HCT116 (cell line): ENCODE measurements at regions not wholly inside any gene's neighbourhood (a gene's known extent, or its start where the extent isn't known, plus 50 kb on each side); places are given as distances from the start of the nearest gene placed in this dataset.

Experiments used
- ATAC-seq: fragments of 200-7000 bp; cut with Tn5 transposase; 2 replicates; pipeline ENCODE4 v1.9.1; 2020; ENCODE audit warnings: mild to moderate bottlenecking, moderate library complexity
- BruUV-seq: library from RNA; stranded (reverse); fragments of 400-500 nt; replicated peaks from 2 replicates; lab custom pipeline; 2021; lab: Mats Ljungman, UMichigan
- CTCF ChIA-PET: fragments of 300-600 bp; sonication (Branson Sonifier 250); formaldehyde crosslinking; loops from one replicate; lab custom pipeline; 2021; ENCODE audit warnings: antibody characterized with exemption; lab: Charles Lee
- POLR2A ChIA-PET: fragments of 300-600, 350-600 bp; sonication (Branson Sonifier 250); formaldehyde crosslinking; loops from one replicate; lab custom pipeline; 2021; ENCODE audit warnings: antibody characterized with exemption; lab: Charles Lee
- RAD21 ChIA-PET, 2 experiments: fragments of 300-600 bp; sonication (Branson Sonifier 250); formaldehyde crosslinking; loops; one replicate each; lab custom pipeline; 2023; ENCODE audit warnings: low total read pairs in 2 of 2; ENCODE audit not compliant: uncharacterized antibody in 2 of 2, unreplicated experiment in 2 of 2, low non-redundant PET in 1 of 2; lab: Charles Lee
- DNase-seq: peaks from one replicate; pipeline ENCODE4 v3.0.0-alpha.2; 2010; ENCODE audit warnings: low read depth, low spot score
- H2AFZ ChIP-seq: fragments of 200-600 bp; shearing (Covaris generic), sonication (generic); 2 replicates; pipeline ENCODE4 v1.6.1; 2017; ENCODE audit warnings: low read depth, mixed run types, mixed read lengths, antibody characterized with exemption, low read length; ENCODE audit not compliant: poor library complexity, severe bottlenecking
- H3K27ac ChIP-seq: 2 replicates; pipeline ENCODE4 v1.5.1; 2012; ENCODE audit warnings: low read depth, low read length
- H3K27me3 ChIP-seq: fragments of 200-600 bp; sonication (generic); 2 replicates; pipeline ENCODE4 v1.6.1; 2016; ENCODE audit warnings: mixed run types, low read length, mixed read lengths; ENCODE audit not compliant: insufficient read depth
- H3K36me3 ChIP-seq, 2 experiments: fragments of 200-500 bp in 1 of 2; fragments of 200-600 bp in 1 of 2; sonication (Bioruptor generic) in 1 of 2; sonication (generic) in 1 of 2; 2 replicates each; pipeline versions ENCODE4 v1.5.1 to v1.6.1; 2014 to 2016; ENCODE audit warnings: low read length in 2 of 2, inconsistent platforms in 1 of 2, mixed read lengths in 1 of 2, mixed run types in 1 of 2; ENCODE audit not compliant: insufficient read depth in 2 of 2, control insufficient read depth in 1 of 2
- H3K4me1 ChIP-seq, 2 experiments: fragments of 200-600 bp in 1 of 2; sonication (generic) in 1 of 2; 2 replicates each; pipeline versions ENCODE4 v1.5.1 to v1.6.1; 2012 to 2017; ENCODE audit warnings: low read length in 2 of 2, inconsistent platforms in 1 of 2, mild to moderate bottlenecking in 1 of 2, mixed read lengths in 1 of 2, mixed run types in 1 of 2, moderate library complexity in 1 of 2; ENCODE audit not compliant: insufficient read depth in 2 of 2, control insufficient read depth in 1 of 2
- H3K4me2 ChIP-seq: fragments of 200-600 bp; sonication (generic); 2 replicates; pipeline ENCODE4 v1.6.1; 2017; ENCODE audit warnings: mixed run types, low read length, mixed read lengths
- H3K4me3 ChIP-seq, 2 experiments: fragments of 200-600 bp in 1 of 2; sonication (generic) in 1 of 2; replicated peaks in 1 of 2; 2 replicates each; pipeline ENCODE4 v1.5.1; 2011 to 2016; ENCODE audit warnings: low read length in 2 of 2, control low read depth in 1 of 2, low read depth in 1 of 2, mild to moderate bottlenecking in 1 of 2, mixed read lengths in 1 of 2, mixed run types in 1 of 2
- H3K79me2 ChIP-seq: fragments of 200-600 bp; sonication (generic); 2 replicates; pipeline ENCODE4 v1.6.1; 2017; ENCODE audit warnings: mild to moderate bottlenecking, mixed run types, low read length, moderate library complexity, mixed read lengths; ENCODE audit not compliant: insufficient read depth
- H3K9ac ChIP-seq: fragments of 200-600 bp; sonication (generic); 2 replicates; pipeline ENCODE4 v1.6.1; 2016; ENCODE audit warnings: low read length, mixed read lengths
- H3K9me2 ChIP-seq: fragments of 200-600 bp; sonication (generic), shearing (Covaris generic); 2 replicates; pipeline ENCODE4 v1.6.1; 2017; ENCODE audit warnings: mixed run types, mild to moderate bottlenecking, moderate library complexity; ENCODE audit not compliant: insufficient read depth
- H3K9me3 ChIP-seq, 2 experiments: fragments of 200-500 bp in 1 of 2; fragments of 200-600 bp in 1 of 2; sonication (Bioruptor generic) in 1 of 2; sonication (generic) in 1 of 2; 2 replicates each; pipeline ENCODE4 v1.6.1; 2014 to 2017; ENCODE audit warnings: low read length in 2 of 2, mixed read lengths in 2 of 2, inconsistent platforms in 1 of 2, low read depth in 1 of 2, mild to moderate bottlenecking in 1 of 2, mixed run types in 1 of 2, moderate library complexity in 1 of 2; ENCODE audit not compliant: control insufficient read depth in 1 of 2, insufficient read depth in 1 of 2
- H4K20me1 ChIP-seq: fragments of 200-600 bp; sonication (generic), shearing (Covaris generic); 2 replicates; pipeline ENCODE4 v1.6.1; 2017; ENCODE audit warnings: mixed run types, mild to moderate bottlenecking, moderate library complexity; ENCODE audit not compliant: insufficient read depth
- CBX3 ChIP-seq: IDR thresholded peaks from 2 replicates; pipeline ENCODE4 v1.6.1; 2012; ENCODE audit warnings: low read depth
- EGR1 ChIP-seq: IDR thresholded peaks from 2 replicates; pipeline ENCODE4 v1.6.1; 2012; ENCODE audit warnings: low read depth
- JUND ChIP-seq: IDR thresholded peaks from 2 replicates; pipeline ENCODE4 v1.6.1; 2012
- MAX ChIP-seq: IDR thresholded peaks from 2 replicates; pipeline ENCODE4 v1.6.1; 2012
- RAD21 ChIP-seq: IDR thresholded peaks from 2 replicates; pipeline ENCODE4 v1.6.1; 2012; ENCODE audit warnings: low read depth, mild to moderate bottlenecking
- SRF ChIP-seq: IDR thresholded peaks from 2 replicates; pipeline ENCODE4 v1.6.1; 2012; ENCODE audit warnings: low read depth
- TCF7L2 ChIP-seq: IDR thresholded peaks from 2 replicates; pipeline ENCODE4 v1.7.0; 2011; ENCODE audit warnings: borderline replicate concordance, inconsistent platforms; ENCODE audit not compliant: insufficient read depth, insufficient read length; ENCODE audit errors: extremely low read depth
- YY1 ChIP-seq: IDR thresholded peaks from 2 replicates; pipeline ENCODE4 v1.6.1; 2011; ENCODE audit warnings: low read length, low read depth, moderate library complexity, mild to moderate bottlenecking; ENCODE audit not compliant: insufficient replicate concordance; ENCODE audit errors: extremely low read depth
- intact Hi-C: fragments of 100-400 bp; cut with micrococcal nuclease; formaldehyde crosslinking; loops from 2 replicates; pipeline ENCODE4 v1.10.0; 2022

- RAD21 ChIA-PET: no interaction called here
- no peak overlapping the region for H3K27ac ChIP-seq
- no TSS peak for BruUV-seq
- H3K27me3 ChIP-seq: no peaks in the 10 kb centered on the region
- ATAC-seq: no peak
- no peak for DNase-seq
- CTCF ChIA-PET: no interaction called here
- no peak overlapping the region for H3K4me2 ChIP-seq
- no peak overlapping the region for H3K4me3 ChIP-seq
- intact Hi-C loops: no loop called here
- H3K4me1 ChIP-seq: no peaks in the 10 kb centered on the region
- POLR2A ChIA-PET: no interaction called here
- H3K36me3 ChIP-seq: no peaks in the 10 kb centered on the region
- TF ChIP-seq YY1 (no peak), SRF (no peak), EGR1 (no peak), MAX (no peak), CBX3 (no peak), JUND (no peak)
- TF ChIP-seq, all 23 proteins: peak for 0
- no peaks in the 10 kb centered on the region for H3K9me2 ChIP-seq
- H4K20me1 ChIP-seq: no peaks in the 10 kb centered on the region
- H3K9ac ChIP-seq: no peak overlapping the region
- no peaks in the 10 kb centered on the region for H3K79me2 ChIP-seq
- H3K9me3 ChIP-seq: no peaks in the 10 kb centered on the region
- H2AFZ ChIP-seq: no peak overlapping the region
These were observed 122.2 kb upstream of the ZNF608 start for GRCh38 chr5:124868676-124869075.

GRCh38 chr5:124869426-124870033 lies 123.1 kb upstream of the ZNF608 start:
- no peak overlapping the region for H3K4me3 ChIP-seq
- H3K9me3 ChIP-seq: no peaks in the 10 kb centered on the region
- H2AFZ ChIP-seq: no peak overlapping the region
- no peaks in the 10 kb centered on the region for H3K4me1 ChIP-seq
- no peaks in the 10 kb centered on the region for H3K79me2 ChIP-seq
- CTCF ChIA-PET: no interaction called here
- intact Hi-C loops: no loop called here
- no peaks in the 10 kb centered on the region for H4K20me1 ChIP-seq
- DNase-seq: no peak
- POLR2A ChIA-PET: no interaction called here
- H3K36me3 ChIP-seq: no peaks in the 10 kb centered on the region
- BruUV-seq: no TSS peak
- H3K27me3 ChIP-seq: no peaks in the 10 kb centered on the region
- TF ChIP-seq EGR1 (no peak), RAD21 (no peak), TCF7L2 (peak; percentile 85)
- no peaks in the 10 kb centered on the region for H3K9me2 ChIP-seq
- ATAC-seq: no peak
- H3K27ac ChIP-seq: no peak overlapping the region
- no peak overlapping the region for H3K9ac ChIP-seq
- no peak overlapping the region for H3K4me2 ChIP-seq
- RAD21 ChIA-PET: no interaction called here
